Stimulated activated naive B cell treated with anti-CD40 and anti-IgM and Interleukin-4, amounts not matched to agents 10 μg/mL and 1 μg/mL and 100 μg/mL, for 72 hours (primary cell): ENCODE measurements at regions not wholly inside any gene's neighbourhood (a gene's known extent, or its start where the extent isn't known, plus 50 kb on each side); places are given as distances from the start of the nearest gene placed in this dataset.

ENCODE experiments used
- ATAC-seq, 2 donors: fragments of 150-1000 bp; cut with Tn5 transposase; replicated peaks; 2 replicates each; pipeline ENCODE4 v1.10.0; 2021; ENCODE audit warnings: moderate library complexity in 1 of 2
- DNase-seq: peaks from one replicate; pipeline ENCODE4 v3.0.0; 2021
- H3K27ac Mint-ChIP-seq: one replicate; pipeline ENCODE4 v1.8.0; 2022; ENCODE audit warnings: mild to moderate bottlenecking, mixed read lengths
- H3K27me3 Mint-ChIP-seq, 2 donors: one replicate each; pipeline ENCODE4 v1.8.0; 2022; ENCODE audit warnings: mixed read lengths in 2 of 2
- H3K36me3 Mint-ChIP-seq, 2 donors: one replicate each; pipeline ENCODE4 v1.8.0; 2022; ENCODE audit warnings: mixed read lengths in 2 of 2, mild to moderate bottlenecking in 1 of 2
- H3K4me1 Mint-ChIP-seq, 2 donors: one replicate each; pipeline ENCODE4 v1.8.0; 2022; ENCODE audit warnings: mixed read lengths in 2 of 2, mild to moderate bottlenecking in 1 of 2
- H3K4me3 Mint-ChIP-seq, 2 donors: one replicate each; pipeline ENCODE4 v1.8.0; 2022; ENCODE audit warnings: mild to moderate bottlenecking in 2 of 2, mixed read lengths in 2 of 2, moderate library complexity in 1 of 2
- H3K9me3 Mint-ChIP-seq, 2 donors: one replicate each; pipeline ENCODE4 v1.8.0; 2022; ENCODE audit warnings: mixed read lengths in 2 of 2, mild to moderate bottlenecking in 1 of 2

DNA sequence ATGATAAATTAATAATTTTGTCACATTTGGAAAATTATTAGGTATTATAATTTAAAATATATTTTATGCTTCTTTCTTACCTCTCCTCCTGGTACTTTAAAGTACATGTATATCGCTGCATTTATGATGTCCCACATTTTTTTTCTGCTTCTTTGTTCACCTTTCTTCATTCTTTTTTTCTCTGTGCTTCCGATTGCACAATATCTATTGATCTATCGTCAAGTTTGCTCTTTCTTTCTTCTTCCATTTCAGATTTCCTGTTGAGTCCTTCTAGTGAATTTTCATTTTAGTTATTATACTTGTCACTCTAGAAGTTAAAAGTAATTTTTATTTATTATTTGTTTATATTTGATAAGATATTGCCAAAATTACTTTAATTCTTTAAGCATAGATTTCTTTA is 441.0 kb upstream of the HS3ST5 start:
- ATAC-seq (no peak), DNase-seq (no peak)
- H3K27ac Mint-ChIP-seq, result no peak overlapping the region
- H3K36me3 Mint-ChIP-seq, result no peaks in the 10 kb centered on the region
- H3K27me3 Mint-ChIP-seq, result no peaks in the 10 kb centered on the region
- peaks cover 3% of the 10 kb centered on the region in 2 donors for H3K9me3 Mint-ChIP-seq
- no peaks in the 10 kb centered on the region for H3K4me1 Mint-ChIP-seq
- H3K4me3 Mint-ChIP-seq, result no peak overlapping the region

DNA sequence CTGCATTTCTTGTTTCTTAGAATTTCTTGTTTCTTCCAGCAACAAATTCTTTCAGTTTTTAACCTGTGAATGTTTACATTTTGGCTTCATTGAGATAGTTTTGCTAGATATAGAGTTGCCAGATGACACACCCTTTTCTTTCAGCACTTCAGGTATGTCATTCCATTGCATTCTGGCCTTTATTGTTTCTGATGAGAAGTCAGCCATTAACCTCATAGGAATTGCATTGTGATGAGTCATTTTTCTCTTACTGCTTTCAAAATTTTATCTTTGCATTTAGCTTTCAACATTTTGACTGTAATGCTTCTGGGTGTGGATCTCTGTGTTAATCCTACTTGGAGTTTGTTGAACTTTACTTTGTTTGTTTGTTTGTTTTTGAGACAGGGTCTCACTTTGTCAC is 440.3 kb upstream of the HS3ST5 start:
- H3K27me3 Mint-ChIP-seq, result no peaks in the 10 kb centered on the region
- no peaks in the 10 kb centered on the region for H3K36me3 Mint-ChIP-seq
- no peak for DNase-seq
- H3K4me1 Mint-ChIP-seq, result no peaks in the 10 kb centered on the region
- H3K4me3 Mint-ChIP-seq, result no peak overlapping the region
- H3K27ac Mint-ChIP-seq, result no peak overlapping the region
- peaks cover 3% of the 10 kb centered on the region in 2 donors for H3K9me3 Mint-ChIP-seq
- ATAC-seq, result no peak

DNA sequence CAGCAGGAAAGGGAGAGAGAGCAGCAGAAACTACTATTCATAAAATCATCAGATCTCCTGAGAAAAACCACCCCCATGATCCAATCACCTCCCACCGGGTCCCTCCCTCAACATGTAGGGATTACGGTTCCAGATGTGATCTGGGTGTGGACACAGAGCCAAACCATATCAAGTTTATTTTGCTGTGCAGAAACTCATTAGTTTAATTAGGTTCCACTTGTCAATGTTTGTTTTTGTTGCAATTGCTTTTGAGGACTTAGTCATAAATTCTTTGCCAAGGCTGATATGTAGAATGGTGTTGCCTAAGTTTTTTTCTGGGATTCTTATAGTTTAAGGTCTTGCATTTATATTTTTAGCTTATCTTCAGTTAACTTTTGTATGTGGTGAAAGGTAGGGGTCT is 422.0 kb upstream of the HS3ST5 start:
- Mint-ChIP-seq H3K27me3 (no peaks in the 10 kb centered on the region), H3K36me3 (no peaks in the 10 kb centered on the region), H3K9me3 (no peaks in the 10 kb centered on the region), H3K27ac (no peak overlapping the region), H3K4me3 (no peak overlapping the region), H3K4me1 (no peaks in the 10 kb centered on the region)
- ATAC-seq (no peak), DNase-seq (no peak)

DNA sequence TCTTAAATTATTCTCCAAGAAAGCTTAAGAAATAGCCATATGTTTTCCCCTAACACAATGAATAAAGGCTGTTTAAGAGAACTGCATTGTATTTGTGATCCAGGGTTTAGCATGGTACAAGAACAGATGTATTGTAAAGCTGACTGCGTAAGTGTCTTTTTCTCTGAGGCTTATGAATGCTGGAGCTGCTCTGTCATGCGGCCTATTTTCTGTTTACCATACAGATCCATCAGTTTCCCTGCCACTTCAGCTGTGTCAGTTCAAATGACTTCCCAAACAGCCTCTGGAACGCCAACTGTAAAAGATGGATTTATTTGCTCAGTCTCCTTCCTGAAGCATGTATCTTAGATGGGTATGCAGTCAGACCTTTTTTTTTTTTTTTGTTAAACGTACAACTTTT is 419.3 kb upstream of the HS3ST5 start:
- Mint-ChIP-seq H3K36me3 (no peaks in the 10 kb centered on the region), H3K27me3 (no peaks in the 10 kb centered on the region), H3K9me3 (no peaks in the 10 kb centered on the region), H3K27ac (no peak overlapping the region), H3K4me3 (no peak overlapping the region), H3K4me1 (no peaks in the 10 kb centered on the region)
- no peak for ATAC-seq
- DNase-seq, result no peak

DNA sequence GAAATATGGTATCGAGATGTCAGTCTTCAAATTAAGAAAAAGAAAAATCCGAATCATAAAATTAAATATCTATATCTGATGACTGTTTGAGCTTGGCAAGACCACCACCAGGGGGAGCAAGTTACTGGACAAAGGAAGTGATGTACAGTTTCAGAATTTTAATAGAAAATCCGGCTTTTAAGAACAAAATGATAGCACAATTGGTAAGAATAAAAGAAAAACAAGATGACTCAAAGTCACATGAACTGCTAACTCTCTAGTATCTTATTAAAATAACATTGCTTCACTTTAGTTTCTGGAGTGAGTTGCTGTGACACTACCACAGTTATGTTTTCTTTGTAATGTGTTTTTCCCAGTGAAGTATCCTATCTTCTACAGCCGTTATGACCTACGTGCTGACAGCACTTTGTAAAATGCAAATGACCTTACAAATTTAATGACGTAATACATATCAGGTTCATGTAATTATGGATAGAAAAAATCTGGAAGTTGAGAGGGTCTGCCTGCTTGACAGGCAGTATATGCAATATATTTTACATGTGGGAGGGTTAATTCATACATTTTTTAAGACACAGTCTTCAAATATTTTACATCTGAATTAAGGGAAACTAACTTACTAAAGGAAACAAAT is 405.3 kb upstream of the HS3ST5 start:
- no peaks in the 10 kb centered on the region for H3K27me3 Mint-ChIP-seq
- H3K4me3 Mint-ChIP-seq, result no peak overlapping the region
- no peaks in the 10 kb centered on the region for H3K4me1 Mint-ChIP-seq
- no peaks in the 10 kb centered on the region for H3K36me3 Mint-ChIP-seq
- H3K27ac Mint-ChIP-seq, result no peak overlapping the region
- ATAC-seq, result no peak
- H3K9me3 Mint-ChIP-seq, result no peaks in the 10 kb centered on the region
- no peak for DNase-seq

DNA sequence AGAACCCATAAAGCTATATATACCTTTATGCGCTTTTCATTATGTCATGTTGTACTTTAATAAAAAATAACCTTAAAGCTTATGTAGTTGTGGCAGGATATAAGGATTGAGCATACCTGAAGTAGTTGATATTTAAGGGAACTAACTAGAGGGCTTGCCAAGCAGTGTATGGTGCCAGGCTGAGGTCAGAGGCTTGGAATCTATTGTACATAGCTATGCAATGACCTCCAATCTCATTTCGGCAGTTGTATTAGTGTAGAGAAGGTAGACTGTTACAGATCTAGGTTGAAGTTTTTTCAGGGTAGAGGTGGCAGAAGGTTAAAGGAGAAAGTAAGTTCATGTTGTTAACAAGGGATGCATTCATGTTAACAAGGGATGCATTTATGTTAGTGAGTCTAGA is 397.7 kb upstream of the HS3ST5 start:
- no peak for ATAC-seq
- DNase-seq, result no peak
- Mint-ChIP-seq H3K4me3 (no peak overlapping the region), H3K27ac (no peak overlapping the region), H3K4me1 (no peaks in the 10 kb centered on the region), H3K27me3 (no peaks in the 10 kb centered on the region), H3K36me3 (no peaks in the 10 kb centered on the region), H3K9me3 (peaks cover 2 to 3% of the 10 kb centered on the region in 2 donors)

DNA sequence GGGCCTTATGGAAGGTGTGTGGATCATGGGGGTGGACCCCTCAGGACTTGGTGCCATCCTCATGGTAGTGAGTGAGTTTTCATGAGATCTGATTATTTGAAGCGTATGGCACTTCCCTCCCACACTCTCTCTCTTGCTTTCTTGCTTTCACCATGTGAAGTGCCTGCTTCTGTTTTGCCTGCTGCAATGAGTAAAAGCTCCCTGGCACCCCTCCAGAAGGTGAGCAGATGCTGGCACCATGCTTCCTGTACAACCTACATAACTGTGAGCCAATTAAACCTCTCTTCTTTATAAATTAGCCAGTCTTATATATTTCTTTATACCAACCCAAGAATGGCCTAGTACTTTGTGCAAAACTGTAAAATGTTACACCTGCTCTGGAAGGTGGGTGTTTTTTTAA is 396.8 kb upstream of the HS3ST5 start:
- no peaks in the 10 kb centered on the region for H3K27me3 Mint-ChIP-seq
- no peak for ATAC-seq
- H3K4me3 Mint-ChIP-seq, result no peak overlapping the region
- H3K27ac Mint-ChIP-seq, result no peak overlapping the region
- peaks cover 2 to 3% of the 10 kb centered on the region in 2 donors for H3K9me3 Mint-ChIP-seq
- no peaks in the 10 kb centered on the region for H3K4me1 Mint-ChIP-seq
- H3K36me3 Mint-ChIP-seq, result no peaks in the 10 kb centered on the region
- DNase-seq, result no peak

DNA sequence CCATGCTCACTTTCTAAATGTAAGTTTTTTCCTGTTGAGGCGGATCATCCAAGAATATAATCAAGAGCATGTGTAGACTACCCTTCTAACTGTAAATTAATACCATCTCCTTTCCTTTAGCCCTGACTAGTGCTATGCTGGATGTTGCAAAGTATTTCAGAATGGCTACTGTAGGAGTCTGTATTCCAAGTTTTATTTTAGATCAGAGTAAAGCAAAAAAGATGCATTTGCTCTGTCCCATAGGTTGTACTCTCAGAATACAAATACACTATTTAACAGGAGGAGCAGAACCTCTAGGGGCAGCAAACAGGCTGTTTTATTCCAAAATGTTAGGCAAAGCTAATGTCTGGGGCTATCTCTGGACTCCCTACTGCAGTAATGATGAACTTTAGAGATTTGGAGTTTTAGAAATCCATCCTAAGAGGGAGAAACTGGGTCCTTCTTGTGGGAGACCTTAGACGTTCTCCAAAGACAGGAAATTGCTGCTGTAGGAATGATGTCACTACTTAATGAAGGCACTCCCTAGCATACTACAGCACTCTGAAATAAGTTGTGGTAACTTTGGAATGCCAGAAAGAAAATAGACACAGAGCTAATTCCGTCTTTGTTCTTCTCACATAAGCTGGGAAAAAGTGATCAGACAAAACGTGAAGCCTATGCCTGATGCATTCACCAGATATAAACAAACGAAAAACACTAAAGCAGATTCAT is 392.4 kb upstream of the HS3ST5 start:
- H3K4me1 Mint-ChIP-seq, result no peaks in the 10 kb centered on the region
- H3K36me3 Mint-ChIP-seq, result no peaks in the 10 kb centered on the region
- ATAC-seq (no peak), DNase-seq (no peak)
- H3K27me3 Mint-ChIP-seq, result no peaks in the 10 kb centered on the region
- H3K4me3 Mint-ChIP-seq, result no peak overlapping the region
- no peaks in the 10 kb centered on the region for H3K9me3 Mint-ChIP-seq
- no peak overlapping the region for H3K27ac Mint-ChIP-seq

DNA sequence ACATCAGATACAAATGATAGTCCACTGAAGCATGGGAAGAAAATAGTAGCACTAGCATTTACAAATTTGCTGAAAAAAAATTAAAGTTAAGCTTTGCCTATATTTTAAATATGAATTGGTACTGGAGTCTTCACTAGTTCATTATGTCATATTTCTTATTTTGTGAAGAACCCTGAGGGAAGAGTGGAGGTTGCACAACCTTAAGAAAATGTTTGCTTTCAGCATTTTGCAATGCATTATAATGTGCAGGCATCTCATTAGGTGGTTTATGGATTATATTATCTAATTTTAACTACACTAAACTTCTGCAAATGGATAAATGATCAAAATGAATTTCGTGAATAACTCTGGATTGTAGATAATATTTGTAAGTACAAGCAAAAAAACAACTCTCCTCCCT is 390.8 kb upstream of the HS3ST5 start:
- Mint-ChIP-seq H3K27ac (no peak overlapping the region), H3K4me3 (no peak overlapping the region), H3K4me1 (no peaks in the 10 kb centered on the region), H3K27me3 (no peaks in the 10 kb centered on the region), H3K9me3 (no peaks in the 10 kb centered on the region), H3K36me3 (no peaks in the 10 kb centered on the region)
- DNase-seq, result no peak
- ATAC-seq, result no peak

DNA sequence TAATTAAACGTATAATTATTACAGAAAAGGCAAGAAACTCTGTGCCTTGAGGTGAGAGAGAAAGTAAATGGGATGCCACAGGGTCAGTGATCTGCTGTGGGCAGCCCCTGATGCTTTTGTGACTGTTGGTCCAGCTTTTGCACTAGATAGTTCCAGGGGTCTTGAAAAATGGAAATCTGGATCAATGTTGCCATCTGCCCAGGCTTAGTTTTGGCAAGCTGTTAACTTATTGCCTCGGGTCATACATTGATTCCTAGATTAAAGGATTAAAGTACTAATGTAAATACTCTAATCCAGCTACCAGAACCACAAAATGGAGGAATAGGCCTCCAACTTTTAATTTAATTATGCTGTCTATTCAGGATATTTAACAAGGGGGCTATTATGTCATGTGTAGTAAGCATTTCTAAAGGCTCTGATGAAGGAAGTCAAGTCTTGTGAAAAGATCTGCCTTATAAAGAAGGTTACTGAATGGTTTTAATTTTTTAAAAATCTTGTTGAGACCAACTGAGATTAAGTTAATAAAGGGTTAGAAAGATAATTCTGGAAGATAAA is 376.0 kb upstream of the HS3ST5 start:
- H3K4me1 Mint-ChIP-seq, result no peaks in the 10 kb centered on the region
- no peaks in the 10 kb centered on the region for H3K27me3 Mint-ChIP-seq
- H3K4me3 Mint-ChIP-seq, result no peak overlapping the region
- H3K9me3 Mint-ChIP-seq, result no peaks in the 10 kb centered on the region
- no peak overlapping the region for H3K27ac Mint-ChIP-seq
- DNase-seq (no peak), ATAC-seq (no peak)
- H3K36me3 Mint-ChIP-seq, result no peaks in the 10 kb centered on the region

DNA sequence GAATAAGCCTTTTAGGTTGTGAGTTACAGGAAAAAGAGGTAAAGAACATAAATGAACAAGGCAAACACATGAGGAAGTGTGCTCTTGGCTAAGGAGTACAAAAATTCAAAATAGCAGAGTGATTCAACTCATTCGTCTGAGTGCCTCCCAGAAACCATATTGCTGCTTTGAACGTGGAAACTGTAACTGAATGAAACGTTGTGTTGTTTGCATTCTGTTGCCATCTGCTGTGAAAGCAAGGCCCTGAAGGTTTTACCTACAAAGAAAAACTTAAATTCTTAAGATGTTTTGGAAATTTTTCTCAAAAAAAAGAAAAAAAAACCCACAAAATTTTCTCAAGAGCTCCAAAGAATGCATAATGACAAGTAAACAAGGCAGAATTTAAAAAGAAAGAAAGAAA is 375.4 kb upstream of the HS3ST5 start:
- Mint-ChIP-seq H3K27ac (no peak overlapping the region), H3K9me3 (no peaks in the 10 kb centered on the region), H3K27me3 (no peaks in the 10 kb centered on the region), H3K4me1 (no peaks in the 10 kb centered on the region), H3K4me3 (no peak overlapping the region), H3K36me3 (no peaks in the 10 kb centered on the region)
- no peak for ATAC-seq
- DNase-seq, result no peak

DNA sequence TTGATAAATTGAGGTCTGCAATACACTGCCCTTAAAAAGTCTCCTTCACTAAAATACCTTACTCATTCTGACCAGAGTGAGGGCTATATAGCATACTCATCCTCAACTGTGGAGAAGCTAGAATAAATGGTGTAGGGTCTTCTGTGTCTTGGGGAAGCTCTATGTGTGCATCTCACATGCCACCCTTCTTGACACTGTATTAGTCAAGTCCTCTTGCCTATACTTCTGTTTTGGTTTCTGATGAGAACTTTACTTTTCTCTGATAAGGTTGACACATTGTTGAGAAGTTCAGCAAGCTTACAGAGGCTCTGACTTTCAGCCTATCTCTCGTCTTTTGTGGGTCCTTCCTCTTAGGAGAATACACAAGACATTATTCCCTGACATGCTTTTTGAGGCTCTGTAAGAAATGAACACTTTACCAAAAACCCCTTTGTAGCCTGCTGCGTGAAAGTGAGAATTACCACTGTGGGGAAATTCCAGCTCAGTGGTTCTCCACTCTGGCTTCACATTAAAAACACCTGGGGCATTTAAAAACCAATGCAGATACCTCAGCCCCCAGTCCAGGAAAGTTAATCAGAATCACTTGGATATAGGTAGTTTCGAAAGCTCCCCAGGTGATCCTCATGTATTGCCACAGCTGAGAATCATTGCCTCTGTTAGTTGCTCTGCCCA is 372.1 kb upstream of the HS3ST5 start:
- DNase-seq (no peak), ATAC-seq (peak in 1 of 2 donors; percentile 27)
- Mint-ChIP-seq H3K4me1 (no peaks in the 10 kb centered on the region), H3K4me3 (no peak overlapping the region), H3K27ac (no peak overlapping the region), H3K36me3 (no peaks in the 10 kb centered on the region), H3K27me3 (no peaks in the 10 kb centered on the region), H3K9me3 (peaks cover 0 to 2% of the 10 kb centered on the region in 2 donors)

DNA sequence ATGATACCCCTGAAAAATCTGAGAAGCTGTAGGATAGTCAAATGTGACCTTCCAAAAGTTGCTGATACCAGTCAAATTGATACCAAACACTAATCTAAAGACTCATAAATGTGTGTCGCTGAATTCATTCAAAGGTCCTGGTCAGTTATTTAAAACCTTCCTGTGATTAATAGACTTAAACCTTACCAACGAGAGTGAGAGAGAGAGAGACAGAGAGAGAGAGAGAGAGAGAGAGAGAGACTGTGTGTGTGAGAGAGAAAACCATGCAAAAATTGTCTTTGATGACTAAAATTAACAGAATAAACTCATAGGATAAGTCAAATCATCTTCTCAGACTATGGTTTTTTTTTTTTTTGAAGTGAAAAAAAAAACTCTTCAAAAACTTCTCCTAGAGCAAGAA is 370.9 kb upstream of the HS3ST5 start:
- no peak overlapping the region for H3K4me3 Mint-ChIP-seq
- no peaks in the 10 kb centered on the region for H3K27me3 Mint-ChIP-seq
- ATAC-seq, result peak in 1 of 2 donors; percentile 22
- H3K9me3 Mint-ChIP-seq, result peaks cover 0 to 2% of the 10 kb centered on the region in 2 donors
- H3K36me3 Mint-ChIP-seq, result no peaks in the 10 kb centered on the region
- no peak overlapping the region for H3K27ac Mint-ChIP-seq
- no peaks in the 10 kb centered on the region for H3K4me1 Mint-ChIP-seq
- no peak for DNase-seq

DNA sequence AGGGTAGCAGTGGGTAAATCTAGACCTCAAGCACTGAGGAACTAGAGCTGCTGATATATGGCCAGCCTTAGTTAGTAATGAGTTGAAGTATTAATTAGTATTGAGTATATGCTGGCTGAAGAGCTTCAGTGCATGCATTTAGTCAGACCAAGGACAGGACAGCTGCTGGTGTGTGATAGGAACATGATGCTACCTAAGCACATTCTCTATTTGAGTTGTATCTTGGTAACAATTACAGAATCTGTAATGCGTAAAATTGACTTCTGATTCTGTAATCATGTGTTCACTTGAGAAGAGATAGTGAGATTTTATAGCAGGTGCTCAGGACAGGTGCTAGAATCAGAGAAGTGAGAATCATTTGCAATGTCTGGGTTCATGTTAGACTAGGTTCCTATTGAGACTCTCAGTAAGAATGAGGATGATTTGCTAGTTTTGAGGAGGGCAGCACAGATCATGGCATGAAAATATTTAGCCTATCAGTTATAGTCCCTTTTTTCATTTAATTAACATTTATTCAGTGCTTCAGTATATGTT is 369.4 kb upstream of the HS3ST5 start:
- Mint-ChIP-seq H3K4me3 (no peak overlapping the region), H3K27ac (no peak overlapping the region), H3K36me3 (no peaks in the 10 kb centered on the region), H3K4me1 (no peaks in the 10 kb centered on the region), H3K27me3 (no peaks in the 10 kb centered on the region), H3K9me3 (peaks cover 0 to 4% of the 10 kb centered on the region in 2 donors)
- ATAC-seq (no peak), DNase-seq (no peak)
